Lung (tissue), 11 donors: ENCODE measurements at regions not wholly inside any gene's neighbourhood (a gene's known extent, or its start where the extent isn't known, plus 50 kb on each side); places are given as distances from the start of the nearest gene placed in this dataset.

Experiments
- ATAC-seq: fragments of 200-7000 bp; cut with Tn5 transposase; one replicate; pipeline ENCODE4 v1.9.1; 2020; ENCODE audit warnings: moderate number of reproducible peaks; ENCODE audit not compliant: insufficient read depth, low FRiP score
- DNase-seq, 3 donors: peaks; one replicate each; pipeline ENCODE4 v3.0.0-alpha.2; 2013 to 2017
- H3K27ac ChIP-seq, 2 donors: one replicate each; pipeline ENCODE4 v1.5.1; 2013; ENCODE audit warnings: mild to moderate bottlenecking in 2 of 2, moderate library complexity in 2 of 2, control low read depth in 1 of 2, inconsistent platforms in 1 of 2, low read depth in 1 of 2, low read length in 1 of 2
- H3K27me3 ChIP-seq, 3 donors: one replicate each; pipeline ENCODE4 v1.5.1; 2013; ENCODE audit warnings: low read length in 2 of 3; ENCODE audit not compliant: control insufficient read depth in 3 of 3, insufficient read depth in 3 of 3
- H3K36me3 ChIP-seq, 4 donors: one replicate each; pipeline ENCODE4 v1.5.1; 2013; ENCODE audit warnings: low read length in 4 of 4, mild to moderate bottlenecking in 1 of 4, moderate library complexity in 1 of 4; ENCODE audit not compliant: control insufficient read depth in 4 of 4, insufficient read depth in 4 of 4
- H3K4me1 ChIP-seq, 5 donors: one replicate each; pipeline ENCODE4 v1.5.1; 2013; ENCODE audit warnings: low read length in 5 of 5, mild to moderate bottlenecking in 2 of 5, moderate library complexity in 1 of 5; ENCODE audit not compliant: control insufficient read depth in 5 of 5, insufficient read depth in 5 of 5
- H3K4me3 ChIP-seq: one replicate; pipeline ENCODE4 v1.5.1; 2013; ENCODE audit warnings: mild to moderate bottlenecking, control low read depth, moderate library complexity
- H3K9ac ChIP-seq, 2 donors: one replicate each; pipeline ENCODE4 v1.5.1; 2013; ENCODE audit warnings: low read length in 2 of 2, control low read depth in 1 of 2; ENCODE audit not compliant: insufficient read depth in 1 of 2
- H3K9me3 ChIP-seq, 4 donors: one replicate each; pipeline ENCODE4 v1.5.1; 2013; ENCODE audit warnings: low read length in 3 of 4, mild to moderate bottlenecking in 1 of 4, moderate library complexity in 1 of 4; ENCODE audit not compliant: control insufficient read depth in 4 of 4, insufficient read depth in 3 of 4
- CTCF ChIP-seq: IDR thresholded peaks from 2 replicates; pipeline ENCODE4 v1.5.1; 2012; ENCODE audit warnings: mild to moderate bottlenecking; ENCODE audit errors: control extremely low read depth, extremely low read depth
- WGBS, 2 donors: extraction: QIAGEN DNeasy Blood & Tissue Kit; methylation state at CpG; one replicate each; pipeline ENCODE4 v1.1.7; 2013; 5-methylcytosine and 5-hydroxymethylcytosine counted together
- donor health status: control.
- donor health status: control.
- donor health status: Bipolar disorder and iron deficiency.
- donor health status: healthy.
- donor health status: DM: yes; HTN: yes; CAD: no.

GRCh38 chr2:125593036-125593435, 1062.9 kb upstream of the GYPC start:
- Histone ChIP-seq H3K9me3 (no peaks in the 10 kb centered on the region), H3K27me3 (no peaks in the 10 kb centered on the region), H3K4me3 (no peak overlapping the region), H3K9ac (no peak overlapping the region), H3K27ac (no peak overlapping the region), H3K36me3 (no peaks in the 10 kb centered on the region), H3K4me1 (no peaks in the 10 kb centered on the region)
- DNase-seq (no peak), ATAC-seq (no peak)
- 75 to 84% methylated on average over 2 of the region's 2 CpGs for WGBS, 2 donors
- TF ChIP-seq CTCF: no peak

GRCh38 chr2:125596612-125597011, 1059.3 kb upstream of the GYPC start:
- H3K4me3 ChIP-seq: no peak overlapping the region
- H3K27me3 ChIP-seq: no peaks in the 10 kb centered on the region
- ATAC-seq: no peak
- H3K27ac ChIP-seq: no peak overlapping the region
- H3K4me1 ChIP-seq: no peaks in the 10 kb centered on the region
- WGBS, 2 donors: 44 to 50% methylated on average over 3 of the region's 3 CpGs
- H3K36me3 ChIP-seq: no peaks in the 10 kb centered on the region
- no peaks in the 10 kb centered on the region for H3K9me3 ChIP-seq
- no peak for TF ChIP-seq CTCF
- H3K9ac ChIP-seq: no peak overlapping the region
- no peak for DNase-seq

- ATAC-seq (no peak), DNase-seq (no peak)
- Histone ChIP-seq H3K4me1 (no peaks in the 10 kb centered on the region), H3K9ac (no peak overlapping the region), H3K4me3 (no peak overlapping the region), H3K36me3 (no peaks in the 10 kb centered on the region), H3K27me3 (no peaks in the 10 kb centered on the region), H3K9me3 (no peaks in the 10 kb centered on the region), H3K27ac (no peak overlapping the region)
- 89 to 92% methylated on average over 3 of the region's 3 CpGs for WGBS, 2 donors
- TF ChIP-seq CTCF: no peak
These were observed 1040.5 kb upstream of the GYPC start for GRCh38 chr2:125615438-125615837.

GRCh38 chr2:125630377-125630776, 1025.6 kb upstream of the GYPC start:
- no peak for DNase-seq
- H3K27ac ChIP-seq: no peak overlapping the region
- WGBS, 2 donors: 69 to 83% methylated on average over 6 of the region's 6 CpGs
- peaks cover 0 to 2% (median 0%) of the 10 kb centered on the region in 4 donors for H3K9me3 ChIP-seq
- H3K27me3 ChIP-seq: no peaks in the 10 kb centered on the region
- ATAC-seq: no peak
- no peak overlapping the region for H3K9ac ChIP-seq
- H3K4me1 ChIP-seq: no peaks in the 10 kb centered on the region
- H3K4me3 ChIP-seq: no peak overlapping the region
- no peaks in the 10 kb centered on the region for H3K36me3 ChIP-seq
- no peak for TF ChIP-seq CTCF
